ENCODE measurements at regions not wholly inside any gene's neighbourhood (a gene's known extent, or its start where the extent isn't known, plus 50 kb on each side); places are given as distances from the start of the nearest gene placed in this dataset.

DNA sequence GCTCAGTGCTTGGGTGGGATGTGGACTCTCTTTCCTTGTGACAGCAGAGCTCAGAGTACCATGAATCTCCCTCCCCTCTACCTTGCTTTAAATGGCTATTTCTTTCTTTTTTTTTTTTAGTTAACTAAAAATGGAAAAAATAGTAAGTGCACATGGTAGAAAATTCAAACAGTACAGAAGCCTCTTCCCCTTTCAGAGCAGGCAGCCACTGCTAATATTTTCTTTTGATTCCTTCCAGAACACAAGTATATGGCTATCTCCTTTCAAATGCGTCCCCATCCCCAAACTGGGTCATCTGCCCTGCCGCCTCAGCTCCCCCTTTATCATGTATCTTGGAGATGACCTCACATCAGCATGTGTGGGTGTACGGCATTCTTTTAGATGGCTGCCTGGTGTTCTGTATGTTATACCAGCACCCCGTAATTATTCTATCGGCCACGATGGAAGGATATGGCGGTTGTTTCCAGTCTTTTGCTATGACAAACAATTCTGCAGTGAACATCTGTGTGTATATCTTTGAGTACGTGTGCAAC lies 70.5 kb upstream of the DLX2 start:
- Histone ChIP-seq H3K9me3 (ENCODE audit: low read length) (no peaks in the 10 kb centered on the region), H3K4me3 (ENCODE audit: low read depth, low read length, poor library complexity, severe bottlenecking) (no peak overlapping the region), H2AFZ (ENCODE audit: low read length) (no peak overlapping the region), H3K36me3 (ENCODE audit: insufficient read depth, low read length) (no peaks in the 10 kb centered on the region), H3K27ac (ENCODE audit: low read depth, low read length, poor library complexity, severe bottlenecking) (no peak overlapping the region), H3K9me2 (ENCODE audit: insufficient read depth, low read length) (no peaks in the 10 kb centered on the region), H4K20me1 (ENCODE audit: insufficient read depth, low read length) (no peaks in the 10 kb centered on the region), H3K4me2 (ENCODE audit: low read length) (no peak overlapping the region), H3K79me2 (ENCODE audit: insufficient read depth, low read depth, low read length) (no peaks in the 10 kb centered on the region), H3K4me1 (ENCODE audit: insufficient read depth, low read length, poor library complexity, severe bottlenecking) (no peaks in the 10 kb centered on the region)
- no peak for DNase-seq (ENCODE audit: low spot score)
- ChIA-PET CTCF (ENCODE audit: unreplicated experiment) (no interaction called here), POLR2A (no interaction called here)
- intact Hi-C loops (cut with micrococcal nuclease; ENCODE audit: unreplicated experiment), result loop anchor here (10.0 kb wide), 1 partner anchor 232 kb away; no protein-coding TSS in a partner anchor
- TF ChIP-seq, protein P1, sequence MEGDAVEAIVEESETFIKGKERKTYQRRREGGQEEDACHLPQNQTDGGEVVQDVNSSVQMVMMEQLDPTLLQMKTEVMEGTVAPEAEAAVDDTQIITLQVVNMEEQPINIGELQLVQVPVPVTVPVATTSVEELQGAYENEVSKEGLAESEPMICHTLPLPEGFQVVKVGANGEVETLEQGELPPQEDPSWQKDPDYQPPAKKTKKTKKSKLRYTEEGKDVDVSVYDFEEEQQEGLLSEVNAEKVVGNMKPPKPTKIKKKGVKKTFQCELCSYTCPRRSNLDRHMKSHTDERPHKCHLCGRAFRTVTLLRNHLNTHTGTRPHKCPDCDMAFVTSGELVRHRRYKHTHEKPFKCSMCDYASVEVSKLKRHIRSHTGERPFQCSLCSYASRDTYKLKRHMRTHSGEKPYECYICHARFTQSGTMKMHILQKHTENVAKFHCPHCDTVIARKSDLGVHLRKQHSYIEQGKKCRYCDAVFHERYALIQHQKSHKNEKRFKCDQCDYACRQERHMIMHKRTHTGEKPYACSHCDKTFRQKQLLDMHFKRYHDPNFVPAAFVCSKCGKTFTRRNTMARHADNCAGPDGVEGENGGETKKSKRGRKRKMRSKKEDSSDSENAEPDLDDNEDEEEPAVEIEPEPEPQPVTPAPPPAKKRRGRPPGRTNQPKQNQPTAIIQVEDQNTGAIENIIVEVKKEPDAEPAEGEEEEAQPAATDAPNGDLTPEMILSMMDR (conservative IDR thresholded peaks at IDR 0.05; ENCODE audit: low read length), result no peak
- TF ChIP-seq EZH2phosphoT487 (IDR thresholded peaks at IDR 0.05; ENCODE audit: borderline replicate concordance, low read depth, low read length), result no peak
- BruUV-seq (replicated peaks), result no TSS peak

DNA sequence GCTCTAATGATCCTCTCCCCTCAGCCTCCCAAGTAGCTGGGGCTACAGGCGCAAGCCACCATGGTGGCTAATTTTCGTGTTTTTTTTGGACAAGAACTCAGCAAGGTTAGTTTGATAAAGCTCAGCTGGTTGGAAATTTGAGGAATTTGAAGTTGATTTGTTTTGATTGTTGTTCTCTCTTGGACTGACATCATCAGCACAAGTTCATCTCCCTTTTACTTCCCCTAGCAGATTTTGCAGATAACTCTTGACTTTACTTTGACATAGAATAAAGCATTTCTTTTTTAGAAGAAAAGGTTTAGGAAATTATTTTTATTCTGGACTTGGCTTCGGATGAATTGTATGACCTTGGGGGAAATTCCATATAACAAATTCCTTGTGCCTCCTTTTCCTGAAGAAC lies 74.9 kb upstream of the DLX2 start:
- Histone ChIP-seq H2AFZ (ENCODE audit: low read length) (no peak overlapping the region), H3K27ac (ENCODE audit: low read depth, low read length, poor library complexity, severe bottlenecking) (no peak overlapping the region), H3K79me2 (ENCODE audit: insufficient read depth, low read depth, low read length) (no peaks in the 10 kb centered on the region), H3K36me3 (ENCODE audit: insufficient read depth, low read length) (no peaks in the 10 kb centered on the region), H3K9me2 (ENCODE audit: insufficient read depth, low read length) (no peaks in the 10 kb centered on the region), H3K4me3 (ENCODE audit: low read depth, low read length, poor library complexity, severe bottlenecking) (no peak overlapping the region), H3K4me2 (ENCODE audit: low read length) (no peak overlapping the region), H3K9me3 (ENCODE audit: low read length) (no peaks in the 10 kb centered on the region), H3K4me1 (ENCODE audit: insufficient read depth, low read length, poor library complexity, severe bottlenecking) (no peaks in the 10 kb centered on the region), H4K20me1 (ENCODE audit: insufficient read depth, low read length) (no peaks in the 10 kb centered on the region)
- TF ChIP-seq, protein P1 (conservative IDR thresholded peaks at IDR 0.05; ENCODE audit: low read length), result no peak
- TF ChIP-seq EZH2phosphoT487 (IDR thresholded peaks at IDR 0.05; ENCODE audit: borderline replicate concordance, low read depth, low read length), result no peak
- CTCF ChIA-PET (ENCODE audit: unreplicated experiment), result no interaction called here
- no TSS peak for BruUV-seq (replicated peaks)
- no peak for DNase-seq (ENCODE audit: low spot score)
- intact Hi-C loops (cut with micrococcal nuclease; ENCODE audit: unreplicated experiment), result loop anchor here (10.0 kb wide), 1 partner anchor 227 kb away; no protein-coding TSS in a partner anchor
- POLR2A ChIA-PET, result interaction anchor here (0.5 to 0.6 kb wide), 3 partner anchors 19 to 245 kb away, joined by 3 read pairs; no protein-coding TSS in a partner anchor

DNA sequence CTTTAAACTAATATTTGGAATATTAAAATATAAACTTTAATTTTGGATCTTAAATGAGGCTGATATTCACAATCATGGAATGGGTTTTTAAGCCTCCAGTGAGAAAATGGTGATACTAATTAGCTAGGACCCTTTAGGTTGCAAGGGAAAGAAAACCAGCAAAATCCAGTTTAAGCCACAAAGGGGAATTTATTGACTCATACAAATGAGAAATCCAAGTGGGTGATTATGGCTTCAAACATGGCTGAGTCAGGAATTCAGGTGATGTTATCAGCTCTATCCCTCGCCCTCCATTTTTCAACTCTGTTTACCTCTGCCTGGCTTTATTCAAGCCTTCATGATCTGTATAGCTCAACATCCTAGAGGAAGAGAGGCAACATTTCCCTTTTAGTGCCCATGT lies 75.3 kb upstream of the DLX2 start:
- no TSS peak for BruUV-seq (replicated peaks)

More for the DNA sequence above, 75.3 kb upstream of the DLX2 start:
- no peaks in the 10 kb centered on the region for H3K4me1 ChIP-seq (ENCODE audit: insufficient read depth, low read length, poor library complexity, severe bottlenecking)
- H2AFZ ChIP-seq (ENCODE audit: low read length), result no peak overlapping the region
- DNase-seq (ENCODE audit: low spot score), result no peak
- H3K9me2 ChIP-seq (ENCODE audit: insufficient read depth, low read length), result no peaks in the 10 kb centered on the region
- no peak overlapping the region for H3K4me3 ChIP-seq (ENCODE audit: low read depth, low read length, poor library complexity, severe bottlenecking)
- intact Hi-C loops (cut with micrococcal nuclease; ENCODE audit: unreplicated experiment), result loop anchor here (10.0 kb wide), 1 partner anchor 227 kb away; no protein-coding TSS in a partner anchor
- H3K9me3 ChIP-seq (ENCODE audit: low read length), result no peaks in the 10 kb centered on the region
- POLR2A ChIA-PET, result interaction anchor here (0.5 kb wide), 2 partner anchors 20 to 40 kb away, joined by 3 read pairs; no protein-coding TSS in a partner anchor
- CTCF ChIA-PET (ENCODE audit: unreplicated experiment), result no interaction called here
- TF ChIP-seq, protein P1 (conservative IDR thresholded peaks at IDR 0.05; ENCODE audit: low read length), result no peak
- no peak for TF ChIP-seq EZH2phosphoT487 (IDR thresholded peaks at IDR 0.05; ENCODE audit: borderline replicate concordance, low read depth, low read length)
- no peaks in the 10 kb centered on the region for H3K79me2 ChIP-seq (ENCODE audit: insufficient read depth, low read depth, low read length)
- no peaks in the 10 kb centered on the region for H4K20me1 ChIP-seq (ENCODE audit: insufficient read depth, low read length)
- no peak overlapping the region for H3K27ac ChIP-seq (ENCODE audit: low read depth, low read length, poor library complexity, severe bottlenecking)
- no peaks in the 10 kb centered on the region for H3K36me3 ChIP-seq (ENCODE audit: insufficient read depth, low read length)
- no peak overlapping the region for H3K4me2 ChIP-seq (ENCODE audit: low read length)
